ENCODE measurements at regions not wholly inside any gene's neighbourhood (a gene's known extent, or its start where the extent isn't known, plus 50 kb on each side); places are given as distances from the start of the nearest gene placed in this dataset.

DNA sequence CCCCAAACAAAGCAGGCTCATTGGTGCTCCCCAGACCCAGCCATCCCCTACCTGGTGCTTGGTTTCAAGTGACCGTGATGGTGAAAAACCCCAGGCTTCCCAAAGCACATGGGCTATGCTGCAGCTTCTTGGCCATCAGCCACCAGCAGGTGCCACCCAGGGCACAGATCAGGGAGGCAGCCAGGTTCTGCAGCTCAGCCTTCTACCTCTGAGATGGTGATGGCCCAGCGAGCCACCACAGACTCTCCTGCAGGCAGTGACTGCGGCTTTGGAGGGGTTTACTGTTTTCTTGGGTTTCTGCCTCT is 70.0 kb upstream of the ALX4 start:
- TF ChIP-seq EP300 (IDR thresholded peaks at IDR 0.05), result no peak
- no peak for DNase-seq (ENCODE audit: low spot score in 2 of 2)
- Histone ChIP-seq H3K4me3 (no peak overlapping the region), H3K27ac (no peak overlapping the region), H3K27me3 (peaks cover 0 to 7% of the 10 kb centered on the region in 2 donors), H3K4me1 (no peaks in the 10 kb centered on the region), H3K36me3 (no peaks in the 10 kb centered on the region), H3K9me3 (peaks cover 0 to 13% (median 0%) of the 10 kb centered on the region in 4 donors)
- 97% methylated on average over 3 of the region's 3 CpGs; no CpG with 5 or more reads in 1 of the 2 donors for WGBS, 2 donors

DNA sequence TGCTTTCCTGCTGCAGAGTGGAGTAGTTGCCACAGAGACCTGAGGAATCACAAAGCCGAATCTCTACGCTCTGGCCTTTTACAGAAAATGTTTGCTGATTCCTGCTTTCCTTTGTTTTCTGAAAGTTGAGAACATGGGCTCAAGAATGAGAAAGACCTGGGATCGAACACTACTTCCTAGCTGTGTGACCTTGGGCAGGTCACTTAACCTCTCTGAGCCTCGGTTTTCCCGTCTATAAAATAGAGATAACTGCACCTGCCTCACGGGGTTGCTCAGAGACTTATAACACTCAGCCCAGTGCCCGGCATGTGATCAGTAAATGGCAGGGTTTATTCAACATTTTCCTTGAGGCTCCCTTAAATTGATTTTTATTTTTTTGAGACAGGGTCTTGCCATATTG is 70.9 kb upstream of the ALX4 start:
- no peak overlapping the region for H3K27ac ChIP-seq
- 85 to 88% methylated on average over 7 of the region's 7 CpGs for WGBS, 2 donors
- no peaks in the 10 kb centered on the region for H3K4me1 ChIP-seq
- no peak overlapping the region for H3K4me3 ChIP-seq
- TF ChIP-seq, protein P1, sequence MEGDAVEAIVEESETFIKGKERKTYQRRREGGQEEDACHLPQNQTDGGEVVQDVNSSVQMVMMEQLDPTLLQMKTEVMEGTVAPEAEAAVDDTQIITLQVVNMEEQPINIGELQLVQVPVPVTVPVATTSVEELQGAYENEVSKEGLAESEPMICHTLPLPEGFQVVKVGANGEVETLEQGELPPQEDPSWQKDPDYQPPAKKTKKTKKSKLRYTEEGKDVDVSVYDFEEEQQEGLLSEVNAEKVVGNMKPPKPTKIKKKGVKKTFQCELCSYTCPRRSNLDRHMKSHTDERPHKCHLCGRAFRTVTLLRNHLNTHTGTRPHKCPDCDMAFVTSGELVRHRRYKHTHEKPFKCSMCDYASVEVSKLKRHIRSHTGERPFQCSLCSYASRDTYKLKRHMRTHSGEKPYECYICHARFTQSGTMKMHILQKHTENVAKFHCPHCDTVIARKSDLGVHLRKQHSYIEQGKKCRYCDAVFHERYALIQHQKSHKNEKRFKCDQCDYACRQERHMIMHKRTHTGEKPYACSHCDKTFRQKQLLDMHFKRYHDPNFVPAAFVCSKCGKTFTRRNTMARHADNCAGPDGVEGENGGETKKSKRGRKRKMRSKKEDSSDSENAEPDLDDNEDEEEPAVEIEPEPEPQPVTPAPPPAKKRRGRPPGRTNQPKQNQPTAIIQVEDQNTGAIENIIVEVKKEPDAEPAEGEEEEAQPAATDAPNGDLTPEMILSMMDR (IDR thresholded peaks at IDR 0.05), result no peak
- TF ChIP-seq EP300 (IDR thresholded peaks at IDR 0.05) (no peak), POLR2A (IDR thresholded peaks at IDR 0.05) (no peak)
- H3K27me3 ChIP-seq, result peaks cover 0 to 7% of the 10 kb centered on the region in 2 donors
- H3K36me3 ChIP-seq, result no peaks in the 10 kb centered on the region
- DNase-seq (ENCODE audit: low spot score in 2 of 2), result no peak
- H3K9me3 ChIP-seq, result peaks cover 0 to 13% (median 0%) of the 10 kb centered on the region in 4 donors

DNA sequence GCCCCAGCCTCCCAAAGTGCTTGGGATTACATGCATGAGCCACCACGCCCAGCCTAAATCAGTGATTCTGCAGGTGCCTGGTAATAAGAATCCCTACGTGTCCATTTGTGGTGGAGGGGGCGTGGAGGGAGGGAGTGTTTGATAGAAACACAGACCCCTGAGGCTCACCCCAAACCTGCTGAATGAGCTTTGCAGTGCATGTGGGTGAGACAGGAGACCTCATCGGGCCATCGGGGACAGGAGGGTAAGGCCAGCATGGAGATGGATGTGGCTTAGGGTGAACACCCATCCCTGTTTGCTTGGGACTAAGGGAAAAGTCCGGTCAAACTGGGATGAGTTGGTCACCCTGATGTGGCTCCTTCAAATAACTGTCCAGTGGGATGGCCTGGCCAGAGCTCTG is 71.3 kb upstream of the ALX4 start:
- peaks cover 0 to 7% of the 10 kb centered on the region in 2 donors for H3K27me3 ChIP-seq
- no peak overlapping the region for H3K27ac ChIP-seq
- WGBS, 2 donors, result 84 to 86% methylated on average over 6 of the region's 6 CpGs
- TF ChIP-seq, protein P1 (IDR thresholded peaks at IDR 0.05), result no peak
- TF ChIP-seq POLR2A (IDR thresholded peaks at IDR 0.05) (no peak), EP300 (IDR thresholded peaks at IDR 0.05) (no peak)
- H3K9me3 ChIP-seq, result peaks cover 0 to 13% (median 0%) of the 10 kb centered on the region in 4 donors
- H3K4me3 ChIP-seq, result no peak overlapping the region
- no peak for DNase-seq (ENCODE audit: low spot score in 2 of 2)
- H3K36me3 ChIP-seq, result no peaks in the 10 kb centered on the region
- H3K4me1 ChIP-seq, result no peaks in the 10 kb centered on the region

DNA sequence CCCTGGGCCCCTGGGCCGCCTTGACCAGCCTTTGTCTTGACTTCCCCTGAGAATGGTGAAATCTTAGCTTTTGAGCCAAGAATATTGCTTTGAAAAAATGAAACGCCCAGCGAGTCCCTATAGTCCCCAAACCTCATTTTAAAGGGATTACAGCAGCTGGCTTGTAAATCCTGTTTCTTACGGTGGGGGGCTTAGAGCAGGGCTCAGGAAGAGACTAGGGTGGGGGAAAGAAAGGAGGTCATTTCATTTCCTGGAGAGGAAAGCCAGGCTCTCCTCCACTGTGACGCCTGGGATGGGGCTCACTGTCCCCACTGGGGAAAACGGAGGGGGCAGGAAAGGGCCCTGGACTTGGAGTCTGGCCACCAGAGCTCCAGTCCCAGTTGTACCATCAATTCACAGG is 72.2 kb upstream of the ALX4 start:
- no peaks in the 10 kb centered on the region for H3K4me1 ChIP-seq
- WGBS, 2 donors, result 31 to 33% methylated on average over 6 of the region's 6 CpGs
- TF ChIP-seq POLR2A (IDR thresholded peaks at IDR 0.05) (no peak), EP300 (IDR thresholded peaks at IDR 0.05) (no peak)
- TF ChIP-seq, protein P1 (IDR thresholded peaks at IDR 0.05), result no peak
- no peak overlapping the region for H3K4me3 ChIP-seq
- H3K36me3 ChIP-seq, result no peaks in the 10 kb centered on the region
- no peak for DNase-seq (ENCODE audit: low spot score in 2 of 2)
- H3K27ac ChIP-seq, result no peak overlapping the region
- peaks cover 0 to 7% of the 10 kb centered on the region in 2 donors for H3K27me3 ChIP-seq
- H3K9me3 ChIP-seq, result peaks cover 0 to 12% (median 0%) of the 10 kb centered on the region in 4 donors

DNA sequence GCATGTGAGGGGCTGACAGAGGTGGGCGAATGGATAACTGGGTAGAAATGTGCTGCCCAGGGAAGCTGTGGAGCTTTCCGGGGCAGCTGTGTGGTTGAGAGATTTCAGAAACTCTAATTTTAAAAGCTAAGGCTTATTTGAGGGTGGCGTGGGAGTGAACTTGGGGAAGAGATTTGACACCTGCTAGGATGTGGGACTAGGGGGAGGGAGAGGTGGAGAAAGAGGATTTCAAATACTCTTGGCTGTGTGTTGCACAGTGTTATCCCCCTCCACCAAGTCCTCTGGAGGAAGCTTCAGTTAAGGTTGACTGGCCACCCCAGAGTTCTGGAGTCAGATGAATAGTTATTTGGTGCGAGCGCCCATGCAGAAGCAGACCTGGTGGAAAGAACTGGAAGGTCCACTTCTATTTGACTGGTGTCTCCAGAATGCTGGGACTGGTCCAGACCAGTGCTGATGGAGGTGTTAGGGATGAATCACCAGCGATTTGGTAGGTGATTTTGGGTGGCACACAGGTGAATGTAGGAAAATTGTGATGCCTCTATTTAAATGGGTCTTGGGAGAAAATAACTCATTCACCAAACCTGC is 72.8 kb upstream of the ALX4 start:
- TF ChIP-seq POLR2A (IDR thresholded peaks at IDR 0.05), result no peak
- TF ChIP-seq EP300 (IDR thresholded peaks at IDR 0.05), result no peak
- TF ChIP-seq, protein P1 (IDR thresholded peaks at IDR 0.05), result no peak
- Histone ChIP-seq H3K4me3 (no peak overlapping the region), H3K27me3 (peaks cover 0 to 7% of the 10 kb centered on the region in 2 donors), H3K27ac (no peak overlapping the region), H3K4me1 (no peaks in the 10 kb centered on the region), H3K36me3 (no peaks in the 10 kb centered on the region), H3K9me3 (peaks cover 0 to 5% (median 0%) of the 10 kb centered on the region in 4 donors)
- WGBS, 2 donors, result 85 to 86% methylated on average over 6 of the region's 6 CpGs
- no peak for DNase-seq (ENCODE audit: low spot score in 2 of 2)

DNA sequence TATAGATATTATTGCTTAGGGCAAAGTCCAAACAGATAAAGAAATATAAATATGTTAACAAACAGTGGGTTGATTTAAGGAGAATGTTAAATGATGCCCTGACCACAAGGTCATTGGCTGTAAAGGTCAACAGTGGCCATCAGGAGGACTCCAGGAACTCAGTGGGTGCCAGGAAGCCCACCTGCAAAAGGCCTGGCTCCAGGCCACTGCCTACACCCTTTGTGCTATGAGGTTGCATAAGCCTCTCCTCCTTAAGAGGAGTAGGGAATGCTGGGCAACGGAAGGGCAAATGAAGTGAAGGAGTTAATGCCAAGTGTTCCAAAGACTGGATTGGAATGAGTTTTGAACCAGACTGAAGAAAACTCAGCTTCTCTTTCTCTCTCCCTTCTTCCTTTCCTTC is 73.3 kb upstream of the ALX4 start:
- Histone ChIP-seq H3K27ac (no peak overlapping the region), H3K4me1 (no peaks in the 10 kb centered on the region), H3K27me3 (peaks cover 0 to 7% of the 10 kb centered on the region in 2 donors), H3K9me3 (peaks cover 0 to under 1% (median 0%) of the 10 kb centered on the region in 4 donors), H3K4me3 (no peak overlapping the region), H3K36me3 (no peaks in the 10 kb centered on the region)
- 73 to 81% methylated on average over 1 of the region's 1 CpG for WGBS, 2 donors
- no peak for DNase-seq (ENCODE audit: low spot score in 2 of 2)
- TF ChIP-seq POLR2A (IDR thresholded peaks at IDR 0.05) (no peak), EP300 (IDR thresholded peaks at IDR 0.05) (no peak)
- TF ChIP-seq, protein P1 (IDR thresholded peaks at IDR 0.05), result no peak

Measured in tibial nerve (tissue), 4 donors.